Limb (tissue), 2 donors: ENCODE measurements at regions not wholly inside any gene's neighbourhood (a gene's known extent, or its start where the extent isn't known, plus 50 kb on each side); places are given as distances from the start of the nearest gene placed in this dataset.
A peak's percentile ranks its signal among the peaks of the same experiment; 100 is the strongest.

Source experiments
- DNase-seq, 2 donors: peaks; one replicate each; pipeline ENCODE4 v3.0.0-alpha.2; 2016; ENCODE audit errors: extremely low spot score in 2 of 2

DNA sequence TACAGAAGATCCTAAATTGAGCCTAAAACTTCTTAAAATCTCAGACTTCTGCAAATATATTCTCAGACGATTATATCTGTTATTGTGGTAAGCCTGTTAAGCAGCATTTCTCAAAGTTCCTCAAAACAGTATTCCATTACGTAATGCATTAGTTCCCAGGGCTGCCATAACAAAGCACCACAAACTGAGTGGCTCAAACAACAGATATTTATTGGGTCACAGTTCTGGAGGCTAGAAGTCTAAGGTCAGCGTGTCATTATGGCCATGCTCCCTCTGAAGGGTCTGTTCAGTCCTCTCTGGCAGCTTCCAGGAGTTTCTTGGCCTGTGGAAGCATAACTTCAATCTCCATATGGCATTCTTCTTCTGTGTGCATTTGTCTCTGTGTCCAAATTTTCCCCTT, 103.5 kb upstream of the ST6GALNAC5 start:
- DNase-seq, result no peak

DNA sequence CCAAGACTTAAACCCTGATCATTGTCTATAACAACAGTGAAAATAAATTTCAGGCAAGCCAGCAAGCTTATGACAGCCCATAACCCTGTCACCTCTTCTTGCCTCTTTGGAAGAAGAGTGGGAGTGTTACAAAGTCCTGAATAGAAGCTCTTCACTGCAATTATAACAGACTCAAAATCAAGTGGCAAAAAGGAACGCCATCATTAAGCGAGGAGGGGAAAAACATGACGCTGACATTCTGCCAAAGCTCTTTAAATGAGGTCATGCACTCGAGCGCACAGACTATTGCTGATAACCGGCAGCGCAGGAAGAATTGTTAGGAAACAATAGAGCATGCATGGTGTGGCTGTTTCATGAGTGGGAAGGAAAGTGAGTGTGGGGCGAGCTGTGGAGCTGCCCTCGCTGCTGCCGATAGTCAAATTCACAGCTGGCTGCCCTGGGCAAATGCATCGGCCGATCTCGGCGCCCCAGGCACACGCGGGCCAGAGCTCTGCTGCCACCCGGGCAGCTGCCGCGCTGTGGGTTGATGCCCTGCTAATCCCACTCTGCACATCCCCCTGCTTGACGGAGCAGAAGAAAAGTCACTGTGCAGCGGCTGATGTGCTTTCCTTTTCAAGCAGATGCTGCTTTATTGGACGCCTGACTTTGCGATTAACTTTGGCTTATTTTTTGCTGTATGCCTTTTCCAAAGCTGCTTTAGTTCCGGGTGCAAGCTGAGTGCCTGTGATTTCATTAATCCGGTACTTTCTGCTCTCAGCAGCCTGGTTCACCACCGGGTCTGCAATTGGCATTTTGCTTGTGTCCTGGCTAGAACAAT, 102.4 kb upstream of the ST6GALNAC5 start:
- DNase-seq, result no peak

DNA sequence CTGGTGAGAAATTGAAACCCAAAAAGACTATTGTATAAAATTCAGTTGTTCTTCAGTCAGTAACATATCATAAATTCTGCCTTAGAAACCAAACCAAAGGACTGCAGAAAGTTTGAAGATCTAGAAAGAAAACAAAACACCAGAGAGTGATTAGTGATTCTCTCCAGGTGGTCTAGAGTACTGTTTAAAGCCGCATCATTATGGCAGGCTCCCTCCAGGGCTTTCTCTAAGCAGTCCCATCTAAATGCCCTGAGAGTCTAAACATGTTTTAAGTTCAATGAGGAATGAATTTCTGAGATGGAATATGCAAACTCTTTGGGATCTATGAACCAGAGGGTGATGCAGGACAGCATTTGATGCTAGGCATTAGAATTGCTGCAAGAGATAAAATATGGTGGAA, 100.9 kb upstream of the ST6GALNAC5 start:
- DNase-seq, result no peak

DNA sequence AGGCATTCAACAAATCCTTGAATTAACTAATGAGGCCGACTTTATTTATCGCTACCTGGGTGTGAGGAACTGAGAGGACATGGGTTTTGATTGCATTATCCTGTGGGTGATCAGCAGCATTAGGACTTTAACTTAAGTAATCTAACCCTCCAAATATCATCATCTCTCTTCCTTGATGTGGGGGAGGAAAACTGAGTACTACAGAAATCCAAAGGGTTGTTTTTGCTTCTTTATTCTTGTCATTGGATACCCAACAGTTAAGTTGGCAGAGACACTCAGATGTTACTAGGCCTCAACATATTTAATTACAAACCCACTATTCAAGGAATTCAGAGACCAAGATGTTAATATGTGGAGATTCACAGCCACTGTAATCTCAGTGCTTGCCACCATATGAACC, 97.4 kb upstream of the ST6GALNAC5 start:
- DNase-seq, result no peak

DNA sequence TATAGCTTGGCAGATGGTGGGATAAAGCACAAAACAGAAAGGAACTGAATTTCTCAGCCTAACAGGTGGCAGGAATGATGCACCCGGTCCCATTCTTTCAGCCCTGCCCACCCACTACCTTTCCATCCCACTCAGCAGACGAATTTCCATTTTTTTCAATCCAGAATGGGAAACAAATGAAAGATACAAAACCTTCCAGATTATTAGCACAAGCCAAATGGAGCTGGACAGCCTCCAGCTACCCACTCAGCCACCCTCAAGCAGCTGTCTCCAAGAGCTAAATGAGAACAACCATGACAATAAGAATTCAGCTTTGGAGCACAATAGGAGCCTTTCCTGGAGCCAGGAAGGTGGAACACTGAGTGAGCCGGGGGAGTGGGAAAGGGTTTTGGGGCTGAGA, 96.3 kb upstream of the ST6GALNAC5 start:
- peak in 1 of 2 donors; percentile 27 for DNase-seq

DNA sequence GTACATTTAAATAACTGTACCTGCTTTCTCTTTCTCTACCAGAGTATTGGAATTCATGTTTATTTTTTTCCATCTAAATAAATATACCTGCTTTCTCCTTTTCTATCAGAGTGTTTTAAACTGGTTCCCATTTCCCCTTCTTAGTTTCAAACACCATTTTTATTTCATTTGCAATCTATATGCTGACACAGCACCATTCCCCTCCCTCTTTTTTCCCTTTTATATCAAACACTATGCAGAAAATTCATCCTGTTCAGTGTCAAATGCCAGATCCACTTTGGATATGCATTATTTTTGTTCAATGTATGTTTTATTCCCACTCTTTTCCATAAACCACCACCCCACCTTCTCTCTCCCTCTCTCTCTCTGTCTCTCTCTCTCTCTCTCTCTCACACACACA, 85.8 kb upstream of the ST6GALNAC5 start:
- no peak for DNase-seq

DNA sequence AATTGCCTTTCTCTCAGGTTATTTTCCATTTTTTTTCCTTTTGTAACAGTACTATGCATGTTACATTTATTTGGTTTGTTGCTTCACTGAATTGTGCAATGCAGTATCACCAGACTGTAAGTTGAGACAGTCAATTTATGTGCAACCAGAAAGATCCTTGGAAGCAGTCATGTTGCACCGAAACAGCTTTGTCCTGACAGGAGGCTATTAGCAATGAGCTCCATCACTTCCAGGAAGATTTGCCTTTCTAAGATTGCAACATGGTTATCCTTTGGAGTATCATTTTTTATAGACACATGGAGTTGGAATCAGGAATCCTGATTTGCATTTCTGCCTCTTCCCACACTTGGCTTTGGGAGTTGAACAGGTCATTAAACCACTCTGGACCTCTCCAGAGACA, 84.5 kb upstream of the ST6GALNAC5 start:
- no peak for DNase-seq

DNA sequence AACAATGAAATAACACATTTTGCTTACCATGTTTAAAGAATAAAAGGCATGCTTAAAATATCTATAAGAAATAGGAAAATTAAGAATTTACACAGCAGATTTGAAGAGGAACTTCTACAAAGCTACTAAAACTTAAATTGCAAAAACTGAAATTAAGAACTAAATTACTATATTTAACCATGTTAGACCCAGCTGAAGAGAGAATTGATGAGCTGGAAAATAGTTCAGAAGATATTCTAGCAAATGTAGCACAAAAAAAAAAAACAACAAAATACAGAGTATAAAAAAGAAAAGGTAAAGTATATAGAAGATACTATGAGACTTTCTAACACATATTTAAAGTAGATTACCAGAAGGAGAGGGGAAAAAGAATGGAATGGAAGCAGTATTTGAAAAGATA, 82.8 kb upstream of the ST6GALNAC5 start:
- DNase-seq, result no peak

DNA sequence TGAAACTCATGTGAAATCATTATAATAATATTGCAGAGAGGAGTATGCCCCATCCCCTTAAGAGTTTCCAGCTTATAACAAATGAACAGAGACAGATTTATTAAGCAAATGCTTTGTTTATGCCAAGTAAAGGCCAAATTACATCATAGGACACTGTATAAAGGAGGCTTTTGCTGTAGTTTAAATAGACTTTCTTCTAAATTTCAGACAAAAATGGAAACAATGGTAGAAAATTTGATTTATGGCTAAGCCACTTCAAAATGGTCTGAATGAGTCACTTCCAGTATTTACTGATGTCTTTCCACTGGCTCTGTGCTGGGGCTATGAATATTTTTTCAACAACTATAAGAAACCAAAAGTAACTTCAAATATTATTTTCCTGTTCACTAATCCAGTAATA, 81.1 kb upstream of the ST6GALNAC5 start:
- no peak for DNase-seq

DNA sequence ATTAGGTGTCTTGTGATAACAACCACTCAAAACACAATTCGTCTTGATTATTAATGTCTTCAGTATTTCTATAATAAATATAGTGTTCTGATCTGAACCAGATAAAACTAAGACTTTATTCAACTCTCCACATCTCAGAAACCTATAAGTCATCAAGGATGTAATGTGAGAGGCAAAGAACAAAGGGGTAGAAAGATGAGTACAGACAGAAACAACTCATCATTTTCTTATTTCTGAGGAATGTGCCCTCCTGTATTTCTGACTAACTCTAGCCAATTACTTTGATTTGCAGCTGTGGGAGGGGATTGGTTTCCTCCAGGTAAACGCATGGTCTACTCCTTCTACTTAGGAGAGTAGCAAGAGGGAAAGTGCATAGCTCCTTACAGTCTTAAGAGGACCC, 73.7 kb upstream of the ST6GALNAC5 start:
- no peak for DNase-seq

DNA sequence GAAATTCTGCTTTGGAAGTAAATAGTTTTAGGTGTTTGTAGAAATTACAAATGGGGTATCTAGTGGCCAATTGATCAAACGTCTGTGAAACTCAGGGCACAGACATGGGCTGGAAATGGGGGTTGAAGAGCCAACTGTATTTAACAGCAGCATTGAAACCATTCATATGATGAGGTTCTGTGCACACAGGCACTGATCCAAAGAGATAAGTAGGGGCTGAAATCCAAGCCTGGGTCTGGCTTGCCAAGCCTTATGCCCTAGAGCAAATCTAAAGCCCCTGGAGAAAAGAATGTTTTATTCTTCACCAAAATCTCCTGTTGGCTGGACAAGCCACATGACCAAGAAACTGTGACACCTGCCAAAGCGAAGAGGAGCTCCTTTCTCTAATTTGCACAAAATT, 67.6 kb upstream of the ST6GALNAC5 start:
- no peak for DNase-seq

DNA sequence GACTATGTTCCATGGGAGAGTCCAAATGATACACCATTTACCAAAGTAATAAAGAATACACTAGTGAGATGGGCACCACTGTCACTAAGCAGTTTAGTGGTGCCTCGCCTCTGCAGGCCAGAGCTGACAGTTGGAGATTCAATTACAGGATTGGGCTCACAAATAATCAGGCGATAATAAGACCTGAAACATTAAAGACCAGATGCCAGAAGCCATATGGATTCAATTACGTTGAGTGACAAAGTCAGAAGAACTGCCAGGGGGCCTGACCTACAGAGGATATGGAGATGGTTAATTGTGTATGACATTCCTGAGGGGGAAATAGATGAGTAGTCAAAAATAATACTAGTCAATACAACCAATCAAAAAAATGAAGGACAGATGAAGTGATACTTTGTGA, 65.2 kb upstream of the ST6GALNAC5 start:
- DNase-seq, result no peak

DNA sequence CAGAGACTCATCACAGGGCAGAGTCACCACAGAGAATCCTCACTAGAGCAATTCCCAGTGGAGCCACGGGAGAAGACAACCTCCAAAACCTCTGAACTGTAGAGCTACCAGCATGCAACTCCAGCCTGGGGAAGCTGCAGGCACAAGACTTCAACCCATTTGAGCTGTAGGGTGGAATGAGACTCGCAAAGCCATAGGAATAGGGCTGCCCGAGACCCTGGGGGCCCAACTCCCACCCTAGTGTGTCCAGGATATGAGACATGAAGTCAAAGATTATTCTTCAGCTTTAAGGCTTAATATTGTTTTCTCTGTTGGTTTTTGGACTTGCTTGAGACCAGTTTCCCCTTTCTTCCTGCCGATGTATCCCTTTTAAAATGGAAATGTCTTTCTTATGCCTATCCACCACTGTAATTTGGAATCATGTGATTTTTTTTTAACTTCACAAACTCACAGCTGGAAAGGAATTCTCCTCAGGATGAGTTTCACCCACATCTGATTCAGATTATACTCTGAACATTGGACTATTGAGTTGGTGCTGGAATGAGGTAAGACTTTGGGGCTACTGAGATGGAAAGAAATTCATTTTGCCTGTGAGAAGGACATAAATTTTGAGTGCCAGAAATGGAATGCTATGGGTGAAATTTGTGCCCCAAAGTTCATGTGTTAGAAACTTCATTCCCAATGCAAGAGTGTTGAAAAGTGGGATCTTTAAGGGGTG, 59.6 kb upstream of the ST6GALNAC5 start:
- DNase-seq, result no peak
